AG04450 (cell line): ENCODE measurements at regions not wholly inside any gene's neighbourhood (a gene's known extent, or its start where the extent isn't known, plus 50 kb on each side); places are given as distances from the start of the nearest gene placed in this dataset.

Source experiments
- CTCF ChIA-PET: fragments of 300-600, 350-600 bp; formaldehyde crosslinking; extraction: SDS; loops from one replicate; lab custom pipeline; 2022; ENCODE audit warnings: antibody characterized with exemption, inconsistent platforms; lab: Charles Lee
- POLR2A ChIA-PET: fragments of 350-600 bp; formaldehyde crosslinking; extraction: SDS; loops from one replicate; lab custom pipeline; 2021; ENCODE audit warnings: antibody characterized with exemption, inconsistent platforms; lab: Yijun Ruan, JAX
- DNase-seq: peaks from one replicate; pipeline ENCODE4 v3.0.0-alpha.2; 2011; ENCODE audit warnings: low read depth, low spot score
- H3K27ac ChIP-seq: one replicate; pipeline ENCODE4 v1.5.1; 2012; ENCODE audit warnings: low read depth, low read length, control low read depth
- H3K27me3 ChIP-seq: one replicate; pipeline ENCODE4 v1.6.0; 2012; ENCODE audit warnings: low read length; ENCODE audit not compliant: control insufficient read depth, insufficient read depth
- H3K4me3 ChIP-seq: 2 replicates; pipeline ENCODE4 v1.5.1; 2011; ENCODE audit warnings: mild to moderate bottlenecking, low read depth, low read length, control low read depth
- H3K9me3 ChIP-seq: 2 replicates; pipeline ENCODE4 v1.5.1; 2012; ENCODE audit warnings: low read length; ENCODE audit not compliant: control insufficient read depth, insufficient read depth
- TF ChIP-seq, protein P1 (sequence below): IDR thresholded peaks from 2 replicates; pipeline ENCODE4 v1.5.1; 2011; ENCODE audit warnings: low read depth, low read length, control low read depth, inconsistent platforms

- Histone ChIP-seq H3K27ac (no peak overlapping the region), H3K27me3 (no peaks in the 10 kb centered on the region), H3K4me3 (no peak overlapping the region), H3K9me3 (no peaks in the 10 kb centered on the region)
- CTCF ChIA-PET = no interaction called here
- TF ChIP-seq, protein P1, sequence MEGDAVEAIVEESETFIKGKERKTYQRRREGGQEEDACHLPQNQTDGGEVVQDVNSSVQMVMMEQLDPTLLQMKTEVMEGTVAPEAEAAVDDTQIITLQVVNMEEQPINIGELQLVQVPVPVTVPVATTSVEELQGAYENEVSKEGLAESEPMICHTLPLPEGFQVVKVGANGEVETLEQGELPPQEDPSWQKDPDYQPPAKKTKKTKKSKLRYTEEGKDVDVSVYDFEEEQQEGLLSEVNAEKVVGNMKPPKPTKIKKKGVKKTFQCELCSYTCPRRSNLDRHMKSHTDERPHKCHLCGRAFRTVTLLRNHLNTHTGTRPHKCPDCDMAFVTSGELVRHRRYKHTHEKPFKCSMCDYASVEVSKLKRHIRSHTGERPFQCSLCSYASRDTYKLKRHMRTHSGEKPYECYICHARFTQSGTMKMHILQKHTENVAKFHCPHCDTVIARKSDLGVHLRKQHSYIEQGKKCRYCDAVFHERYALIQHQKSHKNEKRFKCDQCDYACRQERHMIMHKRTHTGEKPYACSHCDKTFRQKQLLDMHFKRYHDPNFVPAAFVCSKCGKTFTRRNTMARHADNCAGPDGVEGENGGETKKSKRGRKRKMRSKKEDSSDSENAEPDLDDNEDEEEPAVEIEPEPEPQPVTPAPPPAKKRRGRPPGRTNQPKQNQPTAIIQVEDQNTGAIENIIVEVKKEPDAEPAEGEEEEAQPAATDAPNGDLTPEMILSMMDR = no peak
- POLR2A ChIA-PET = no interaction called here
- no peak for DNase-seq
These were observed 793.9 kb downstream of the SUCLG1 start for GRCh38 chr2:83665154-83665553.

DNA sequence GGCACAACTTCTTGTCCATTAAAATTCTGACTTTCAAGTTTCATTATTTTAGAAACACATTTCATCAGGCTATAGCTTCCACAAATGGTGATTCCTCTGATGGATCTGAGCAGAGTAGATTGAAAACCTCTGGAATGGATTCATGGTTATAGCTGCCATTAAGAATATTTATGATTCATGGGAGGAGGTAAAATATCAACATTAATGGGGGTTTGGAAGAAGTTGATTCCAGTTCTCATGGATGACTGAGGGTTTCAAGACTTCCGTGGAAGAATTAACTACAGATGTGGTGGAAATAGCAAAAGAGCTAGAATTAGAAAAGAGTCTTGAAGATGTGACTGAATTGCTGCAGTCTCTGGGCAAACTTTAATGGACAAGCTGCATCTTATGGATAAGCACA lies 797.4 kb downstream of the SUCLG1 start:
- CTCF ChIA-PET = no interaction called here
- POLR2A ChIA-PET = no interaction called here
- DNase-seq = no peak
- no peaks in the 10 kb centered on the region for H3K27me3 ChIP-seq
- no peak overlapping the region for H3K27ac ChIP-seq
- no peak overlapping the region for H3K4me3 ChIP-seq
- no peaks in the 10 kb centered on the region for H3K9me3 ChIP-seq
- TF ChIP-seq, protein P1 = no peak

DNA sequence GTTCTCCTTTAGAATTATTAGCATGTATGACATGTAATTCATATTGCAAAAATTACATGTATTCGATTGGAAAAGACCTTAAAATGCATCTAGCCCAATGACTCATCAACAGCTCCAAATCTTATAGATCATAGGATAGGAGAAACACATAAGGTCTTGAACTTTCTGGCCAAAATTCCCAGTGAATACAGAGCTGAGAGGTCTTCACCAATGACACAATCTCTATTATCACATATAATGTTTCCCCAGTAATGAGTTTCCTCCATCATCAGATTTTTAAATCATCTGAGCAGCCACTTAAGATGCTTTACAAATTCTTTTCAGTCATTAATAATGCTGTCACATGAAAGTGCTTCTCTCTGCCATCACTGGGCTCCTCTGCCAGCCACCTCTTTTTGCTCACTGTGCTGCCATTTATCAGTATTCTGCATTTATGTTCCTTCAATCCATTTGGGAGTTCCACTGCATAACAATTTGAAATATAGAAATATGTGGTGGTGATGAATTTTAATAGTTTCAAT lies 804.9 kb downstream of the SUCLG1 start:
- Histone ChIP-seq H3K4me3 (no peak overlapping the region), H3K27ac (no peak overlapping the region), H3K27me3 (no peaks in the 10 kb centered on the region), H3K9me3 (no peaks in the 10 kb centered on the region)
- CTCF ChIA-PET = no interaction called here
- TF ChIP-seq, protein P1 = no peak
- DNase-seq = no peak
- POLR2A ChIA-PET = no interaction called here

DNA sequence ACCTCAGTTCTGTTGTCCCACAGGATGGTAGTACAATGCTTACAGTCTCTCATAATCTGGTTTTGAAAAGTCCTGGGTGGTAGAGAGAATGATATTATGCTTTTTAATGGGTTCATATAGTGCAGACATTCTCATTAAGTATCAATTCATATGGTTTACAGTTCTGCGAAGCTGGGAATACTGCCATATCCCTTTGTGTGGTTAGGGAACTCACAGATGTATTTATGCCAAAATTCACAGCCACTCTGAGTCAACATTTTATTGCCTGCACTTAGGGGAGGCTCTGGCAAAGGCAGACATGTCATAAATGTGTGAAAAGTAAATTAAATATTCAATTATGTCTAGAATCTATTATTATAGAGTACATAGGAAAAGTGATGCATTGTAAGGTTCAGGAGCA lies 808.2 kb downstream of the SUCLG1 start:
- no peaks in the 10 kb centered on the region for H3K9me3 ChIP-seq
- ChIA-PET CTCF (no interaction called here), POLR2A (no interaction called here)
- H3K27ac ChIP-seq = no peak overlapping the region
- no peak overlapping the region for H3K4me3 ChIP-seq
- TF ChIP-seq, protein P1 = no peak
- no peak for DNase-seq
- no peaks in the 10 kb centered on the region for H3K27me3 ChIP-seq

DNA sequence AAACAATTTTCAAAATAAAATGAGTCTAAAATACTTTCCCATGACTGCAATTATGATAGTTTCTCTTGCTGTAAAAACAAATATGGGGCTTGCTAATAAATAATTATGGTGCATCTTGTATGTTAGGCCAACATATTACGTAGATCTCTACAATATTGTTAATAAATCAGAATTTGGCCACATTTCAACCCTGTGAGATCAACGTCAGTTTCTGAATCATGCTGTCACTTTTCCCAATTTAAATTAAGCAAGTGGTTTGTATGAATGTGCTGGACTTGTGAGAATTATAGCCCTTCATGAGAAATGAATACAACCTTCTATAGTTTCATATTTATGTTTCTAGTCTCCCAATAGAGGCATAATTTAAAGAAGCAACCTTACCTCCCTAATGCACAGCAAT lies 808.9 kb downstream of the SUCLG1 start:
- H3K27ac ChIP-seq = no peak overlapping the region
- ChIA-PET CTCF (no interaction called here), POLR2A (no interaction called here)
- TF ChIP-seq, protein P1 = no peak
- no peaks in the 10 kb centered on the region for H3K9me3 ChIP-seq
- H3K4me3 ChIP-seq = no peak overlapping the region
- H3K27me3 ChIP-seq = no peaks in the 10 kb centered on the region
- no peak for DNase-seq
